HepG2 (cell line): ENCODE measurements at regions not wholly inside any gene's neighbourhood (a gene's known extent, or its start where the extent isn't known, plus 50 kb on each side); places are given as distances from the start of the nearest gene placed in this dataset.
A peak's percentile ranks its signal among the peaks of the same experiment; 100 is the strongest.

Experiments
- E2F2 ChIP-seq: sonication (generic); formaldehyde crosslinking; IDR thresholded peaks from 2 replicates; pipeline ENCODE4 v1.4.0; 2020; ENCODE audit warnings: missing genetic modification reagents, borderline replicate concordance
- FOXK2 ChIP-seq: fragments of 450-650 bp; IDR thresholded peaks from 2 replicates; pipeline ENCODE4 v1.6.1; 2016
- GMEB1 ChIP-seq: sonication (generic); formaldehyde crosslinking; IDR thresholded peaks from 2 replicates; pipeline ENCODE4 v1.5.1; 2020; ENCODE audit warnings: missing genetic modification reagents, mild to moderate bottlenecking, borderline replicate concordance
- MAFG ChIP-seq: sonication (generic); formaldehyde crosslinking; IDR thresholded peaks from 2 replicates; pipeline ENCODE4 v1.5.1; 2020; ENCODE audit warnings: mild to moderate bottlenecking, missing genetic modification reagents
- MAX ChIP-seq: IDR thresholded peaks from 2 replicates; pipeline ENCODE4 v1.6.1; 2012; ENCODE audit warnings: inconsistent platforms
- RBM22 ChIP-seq: fragments of 200-400 bp; formaldehyde crosslinking; optimal IDR thresholded peaks from 2 replicates; pipeline ENCODE3; 2017; ENCODE audit warnings: mild to moderate bottlenecking, low read length, moderate library complexity
- ZFP91 ChIP-seq: sonication (generic); formaldehyde crosslinking; IDR thresholded peaks from 2 replicates; pipeline ENCODE4 v1.9.0; 2022; ENCODE audit warnings: missing genetic modification reagents, mild to moderate bottlenecking, borderline replicate concordance
- ZNF142 ChIP-seq: sonication (generic); formaldehyde crosslinking; IDR thresholded peaks from 2 replicates; pipeline ENCODE4 v1.4.0; 2020; ENCODE audit warnings: missing genetic modification reagents
- ZNF263 ChIP-seq: sonication (generic); formaldehyde crosslinking; IDR thresholded peaks from 2 replicates; pipeline ENCODE4 v1.4.0; 2020; ENCODE audit warnings: missing genetic modification reagents
- ZNF264 ChIP-seq: sonication (generic); formaldehyde crosslinking; IDR thresholded peaks from 2 replicates; pipeline ENCODE4 v1.4.0; 2020; ENCODE audit warnings: missing genetic modification reagents

GRCh38 chr16:31710880-31711279, 162.7 kb upstream of the ZNF267 start (continued):
- TF ChIP-seq ZFP91 (CRISPR knock-in tag) (peak; percentile 63; the same call in 1 of the 2 replicates), ZNF263 (CRISPR knock-in tag) (peak; percentile 34; the same call in 1 of the 2 replicates), ZNF142 (CRISPR knock-in tag) (0 out of 2 replicates have a peak, but pooled peaks have one; percentile 26), RBM22 (peak; percentile 94), FOXK2 (no peak), GMEB1 (no peak), E2F2 (CRISPR knock-in tag) (peak; percentile 42; the same call in 1 of the 2 replicates), MAFG (CRISPR knock-in tag) (no peak), MAX (0 out of 2 replicates have a peak, but pooled peaks have one; percentile 29), ZNF264 (CRISPR knock-in tag) (0 out of 2 replicates have a peak, but pooled peaks have one; percentile 20)
